HEK293 (cell line): ENCODE measurements at regions not wholly inside any gene's neighbourhood (a gene's known extent, or its start where the extent isn't known, plus 50 kb on each side); places are given as distances from the start of the nearest gene placed in this dataset.

Experiments used
- CTCF ChIA-PET: fragments of 350-600 bp; formaldehyde crosslinking; extraction: SDS; loops from one replicate; lab custom pipeline; 2021; ENCODE audit warnings: antibody characterized with exemption; lab: Yijun Ruan, JAX
- POLR2A ChIA-PET: fragments of 300-600 bp; formaldehyde crosslinking; extraction: SDS; loops from one replicate; lab custom pipeline; 2020; ENCODE audit warnings: antibody characterized with exemption, inconsistent platforms; lab: Yijun Ruan, JAX
- H3K27ac ChIP-seq: fragments of 200-500 bp; sonication (Bioruptor generic); 2 replicates; pipeline ENCODE4 v1.5.1; 2014; ENCODE audit warnings: low read depth, low read length, control low read depth, inconsistent platforms; ENCODE audit errors: extremely low read depth
- H3K36me3 ChIP-seq, 2 experiments: fragments of 200-500 bp in 1 of 2; sonication (Bioruptor generic) in 1 of 2; 1 replicate in 1 of 2; 2 replicates in 1 of 2; pipeline ENCODE4 v1.5.1; 2014 to 2017; ENCODE audit warnings: inconsistent platforms in 2 of 2, low read length in 2 of 2; ENCODE audit not compliant: control insufficient read depth in 2 of 2, insufficient read depth in 1 of 2
- H3K4me1 ChIP-seq: fragments of 200-500 bp; sonication (Bioruptor generic); 2 replicates; pipeline ENCODE4 v1.5.1; 2014; ENCODE audit warnings: mild to moderate bottlenecking, low read length, inconsistent platforms; ENCODE audit not compliant: control insufficient read depth, insufficient read depth
- H3K4me3 ChIP-seq: 2 replicates; pipeline ENCODE4 v1.5.1; 2011; ENCODE audit warnings: low read depth, mild to moderate bottlenecking, control low read depth, low read length, moderate library complexity
- H3K9me3 ChIP-seq: fragments of 200-500 bp; sonication (Bioruptor generic); 2 replicates; pipeline ENCODE4 v1.5.1; 2014; ENCODE audit warnings: low read depth, low read length, inconsistent platforms; ENCODE audit not compliant: control insufficient read depth, insufficient read depth
- GFI1B ChIP-seq: fragments of 450-650 bp; formaldehyde crosslinking; IDR thresholded peaks from 2 replicates; pipeline ENCODE4 v1.5.1; 2016; ENCODE audit warnings: missing biosample characterization, missing genetic modification characterization
- HOXC10 ChIP-seq: sonication (generic); formaldehyde crosslinking; IDR thresholded peaks from 2 replicates; pipeline ENCODE4 v1.8.1; 2023; ENCODE audit warnings: mild to moderate bottlenecking, missing genetic modification reagents
- IKZF3 ChIP-seq: fragments of 450-650 bp; IDR thresholded peaks from 2 replicates; pipeline ENCODE4 v1.5.0; 2018; ENCODE audit warnings: missing biosample characterization, mild to moderate bottlenecking, missing genetic modification characterization, moderate library complexity
- KLF1 ChIP-seq: fragments of 450-650 bp; formaldehyde crosslinking; IDR thresholded peaks from 2 replicates; pipeline ENCODE4 v1.5.1; 2016; ENCODE audit warnings: missing biosample characterization, missing genetic modification characterization
- MEIS1 ChIP-seq: sonication (generic); formaldehyde crosslinking; IDR thresholded peaks from 2 replicates; pipeline ENCODE4 v1.8.1; 2022; ENCODE audit warnings: missing genetic modification reagents, mild to moderate bottlenecking, borderline replicate concordance
- ZBTB7A ChIP-seq: fragments of 450-650 bp; formaldehyde crosslinking; IDR thresholded peaks from 2 replicates; pipeline ENCODE4 v1.5.1; 2016; ENCODE audit warnings: low read depth, missing biosample characterization, missing genetic modification characterization
- ZFP37 ChIP-seq: fragments of 450-650 bp; formaldehyde crosslinking; IDR thresholded peaks from 2 replicates; pipeline ENCODE4 v1.5.1; 2016; ENCODE audit warnings: missing biosample characterization, missing genetic modification characterization
- ZNF114 ChIP-seq: fragments of 450-650 bp; formaldehyde crosslinking; IDR thresholded peaks from 2 replicates; pipeline ENCODE4 v1.5.0; 2017; ENCODE audit warnings: missing biosample characterization, missing genetic modification characterization
- ZNF138 ChIP-seq: fragments of 450-650 bp; formaldehyde crosslinking; IDR thresholded peaks from 2 replicates; pipeline ENCODE4 v1.5.1; 2016; ENCODE audit warnings: missing biosample characterization, missing genetic modification characterization, borderline replicate concordance
- ZNF155 ChIP-seq: fragments of 450-650 bp; formaldehyde crosslinking; IDR thresholded peaks from 2 replicates; pipeline ENCODE4 v1.5.1; 2016; ENCODE audit warnings: missing biosample characterization, missing genetic modification characterization
- ZNF223 ChIP-seq: fragments of 450-650 bp; formaldehyde crosslinking; IDR thresholded peaks from 2 replicates; pipeline ENCODE4 v1.5.1; 2016; ENCODE audit warnings: missing biosample characterization, missing genetic modification characterization
- ZNF341 ChIP-seq: fragments of 450-650 bp; formaldehyde crosslinking; IDR thresholded peaks from 2 replicates; pipeline ENCODE4; 2016; ENCODE audit warnings: low read depth, missing biosample characterization, missing genetic modification characterization
- ZNF404 ChIP-seq: fragments of 450-650 bp; formaldehyde crosslinking; IDR thresholded peaks from 2 replicates; pipeline ENCODE4 v1.5.1; 2017; ENCODE audit warnings: missing biosample characterization, missing genetic modification characterization
- ZNF549 ChIP-seq: fragments of 450-650 bp; IDR thresholded peaks from 2 replicates; pipeline ENCODE4 v1.5.1; 2018; ENCODE audit warnings: missing biosample characterization, missing genetic modification characterization, mild to moderate bottlenecking, inconsistent platforms, moderate library complexity
- ZNF670 ChIP-seq: fragments of 450-650 bp; formaldehyde crosslinking; IDR thresholded peaks from 2 replicates; pipeline ENCODE4 v1.5.1; 2016; ENCODE audit warnings: missing biosample characterization, missing genetic modification characterization, low read depth
- ZNF777 ChIP-seq: fragments of 450-650 bp; formaldehyde crosslinking; IDR thresholded peaks from 2 replicates; pipeline ENCODE4 v1.5.1; 2017; ENCODE audit warnings: missing biosample characterization, missing genetic modification characterization, borderline replicate concordance
- ZNF843 ChIP-seq: fragments of 450-650 bp; formaldehyde crosslinking; IDR thresholded peaks from 2 replicates; pipeline ENCODE4 v1.5.1; 2016; ENCODE audit warnings: missing biosample characterization, missing genetic modification characterization
- ZXDB ChIP-seq: fragments of 450-650 bp; formaldehyde crosslinking; IDR thresholded peaks from 2 replicates; pipeline ENCODE4 v1.5.1; 2016; ENCODE audit warnings: missing biosample characterization, missing genetic modification characterization
- TF ChIP-seq, protein P1 (sequence below): sonication (generic); formaldehyde crosslinking; IDR thresholded peaks from 2 replicates; pipeline ENCODE4 v1.8.1; 2022; ENCODE audit warnings: mild to moderate bottlenecking, moderate library complexity, missing genetic modification reagents
- TF ChIP-seq, protein P2 (sequence below): fragments of 450-650 bp; formaldehyde crosslinking; IDR thresholded peaks from 2 replicates; pipeline ENCODE4 v1.5.1; 2016; ENCODE audit warnings: missing biosample characterization, missing genetic modification characterization
- TF ChIP-seq, protein P3 (sequence below): fragments of 450-650 bp; formaldehyde crosslinking; IDR thresholded peaks from 2 replicates; pipeline ENCODE4 v1.5.1; 2017; ENCODE audit warnings: missing biosample characterization, missing genetic modification characterization
- TF ChIP-seq, protein P4 (sequence below): fragments of 450-650 bp; formaldehyde crosslinking; IDR thresholded peaks from 2 replicates; pipeline ENCODE4 v1.5.1; 2016; ENCODE audit warnings: missing biosample characterization, missing genetic modification characterization
- TF ChIP-seq, protein P5 (sequence below): fragments of 450-650 bp; IDR thresholded peaks from 2 replicates; pipeline ENCODE4 v1.5.1; 2018; ENCODE audit warnings: missing biosample characterization, missing genetic modification characterization
- TF ChIP-seq, protein P6 (sequence below): IDR thresholded peaks from 2 replicates; pipeline ENCODE4 v1.6.1; 2011; ENCODE audit warnings: mild to moderate bottlenecking, low read depth, low read length, borderline replicate concordance
- TF ChIP-seq, protein P7 (sequence below): fragments of 450-650 bp; formaldehyde crosslinking; IDR thresholded peaks from 2 replicates; pipeline ENCODE4 v1.5.1; 2017; ENCODE audit warnings: missing biosample characterization, missing genetic modification characterization

DNA sequence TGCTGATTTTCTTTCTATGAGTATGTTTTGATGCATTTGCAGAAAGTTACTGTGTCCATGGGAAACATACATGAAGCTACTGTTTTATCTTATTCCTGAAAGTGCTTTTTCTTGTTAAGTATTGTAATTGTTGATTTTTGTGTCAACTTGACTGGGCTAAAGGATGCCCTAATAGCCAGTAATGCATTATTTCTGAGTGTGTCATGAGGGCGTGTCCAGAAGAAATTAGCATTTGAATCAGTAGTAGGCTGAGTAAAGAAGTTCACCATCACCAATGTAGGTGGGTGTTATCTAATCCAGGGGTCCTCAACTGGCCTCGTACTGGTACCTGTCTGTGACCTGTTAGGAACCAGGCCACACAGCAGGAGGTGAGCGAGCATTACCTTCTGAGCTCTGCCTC lies 760.2 kb downstream of the PLA2G4A start:
- H3K36me3 ChIP-seq: no peaks in the 10 kb centered on the region
- POLR2A ChIA-PET: no interaction called here
- no peak for TF ChIP-seq ZNF341
- TF ChIP-seq ZNF843 (tag by site-specific recombination): no peak
- TF ChIP-seq, protein P1, sequence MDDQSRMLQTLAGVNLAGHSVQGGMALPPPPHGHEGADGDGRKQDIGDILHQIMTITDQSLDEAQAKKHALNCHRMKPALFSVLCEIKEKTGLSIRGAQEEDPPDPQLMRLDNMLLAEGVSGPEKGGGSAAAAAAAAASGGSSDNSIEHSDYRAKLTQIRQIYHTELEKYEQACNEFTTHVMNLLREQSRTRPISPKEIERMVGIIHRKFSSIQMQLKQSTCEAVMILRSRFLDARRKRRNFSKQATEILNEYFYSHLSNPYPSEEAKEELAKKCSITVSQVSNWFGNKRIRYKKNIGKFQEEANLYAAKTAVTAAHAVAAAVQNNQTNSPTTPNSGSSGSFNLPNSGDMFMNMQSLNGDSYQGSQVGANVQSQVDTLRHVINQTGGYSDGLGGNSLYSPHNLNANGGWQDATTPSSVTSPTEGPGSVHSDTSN (CRISPR knock-in tag): no peak
- TF ChIP-seq ZNF404 (tag by site-specific recombination): no peak
- no peak for TF ChIP-seq KLF1 (tag by site-specific recombination)
- no peak for TF ChIP-seq ZFP37
- TF ChIP-seq, protein P2, sequence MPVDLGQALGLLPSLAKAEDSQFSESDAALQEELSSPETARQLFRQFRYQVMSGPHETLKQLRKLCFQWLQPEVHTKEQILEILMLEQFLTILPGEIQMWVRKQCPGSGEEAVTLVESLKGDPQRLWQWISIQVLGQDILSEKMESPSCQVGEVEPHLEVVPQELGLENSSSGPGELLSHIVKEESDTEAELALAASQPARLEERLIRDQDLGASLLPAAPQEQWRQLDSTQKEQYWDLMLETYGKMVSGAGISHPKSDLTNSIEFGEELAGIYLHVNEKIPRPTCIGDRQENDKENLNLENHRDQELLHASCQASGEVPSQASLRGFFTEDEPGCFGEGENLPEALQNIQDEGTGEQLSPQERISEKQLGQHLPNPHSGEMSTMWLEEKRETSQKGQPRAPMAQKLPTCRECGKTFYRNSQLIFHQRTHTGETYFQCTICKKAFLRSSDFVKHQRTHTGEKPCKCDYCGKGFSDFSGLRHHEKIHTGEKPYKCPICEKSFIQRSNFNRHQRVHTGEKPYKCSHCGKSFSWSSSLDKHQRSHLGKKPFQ (tag by site-specific recombination): no peak
- TF ChIP-seq IKZF3: no peak
- no peak for TF ChIP-seq ZNF777 (tag by site-specific recombination)
- TF ChIP-seq ZNF114 (tag by site-specific recombination): no peak
- TF ChIP-seq ZXDB (tag by site-specific recombination): no peak
- TF ChIP-seq ZNF549 (tag by site-specific recombination): no peak
- no peak for TF ChIP-seq GFI1B (tag by site-specific recombination)
- no peak for TF ChIP-seq ZNF138 (tag by site-specific recombination)
- no peak for TF ChIP-seq ZNF155 (tag by site-specific recombination)
- no peak for TF ChIP-seq ZNF670
- TF ChIP-seq, protein P3, sequence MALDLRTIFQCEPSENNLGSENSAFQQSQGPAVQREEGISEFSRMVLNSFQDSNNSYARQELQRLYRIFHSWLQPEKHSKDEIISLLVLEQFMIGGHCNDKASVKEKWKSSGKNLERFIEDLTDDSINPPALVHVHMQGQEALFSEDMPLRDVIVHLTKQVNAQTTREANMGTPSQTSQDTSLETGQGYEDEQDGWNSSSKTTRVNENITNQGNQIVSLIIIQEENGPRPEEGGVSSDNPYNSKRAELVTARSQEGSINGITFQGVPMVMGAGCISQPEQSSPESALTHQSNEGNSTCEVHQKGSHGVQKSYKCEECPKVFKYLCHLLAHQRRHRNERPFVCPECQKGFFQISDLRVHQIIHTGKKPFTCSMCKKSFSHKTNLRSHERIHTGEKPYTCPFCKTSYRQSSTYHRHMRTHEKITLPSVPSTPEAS (tag by site-specific recombination): no peak
- no peak for TF ChIP-seq HOXC10
- TF ChIP-seq MEIS1 (CRISPR knock-in tag): no peak
- TF ChIP-seq, protein P4, sequence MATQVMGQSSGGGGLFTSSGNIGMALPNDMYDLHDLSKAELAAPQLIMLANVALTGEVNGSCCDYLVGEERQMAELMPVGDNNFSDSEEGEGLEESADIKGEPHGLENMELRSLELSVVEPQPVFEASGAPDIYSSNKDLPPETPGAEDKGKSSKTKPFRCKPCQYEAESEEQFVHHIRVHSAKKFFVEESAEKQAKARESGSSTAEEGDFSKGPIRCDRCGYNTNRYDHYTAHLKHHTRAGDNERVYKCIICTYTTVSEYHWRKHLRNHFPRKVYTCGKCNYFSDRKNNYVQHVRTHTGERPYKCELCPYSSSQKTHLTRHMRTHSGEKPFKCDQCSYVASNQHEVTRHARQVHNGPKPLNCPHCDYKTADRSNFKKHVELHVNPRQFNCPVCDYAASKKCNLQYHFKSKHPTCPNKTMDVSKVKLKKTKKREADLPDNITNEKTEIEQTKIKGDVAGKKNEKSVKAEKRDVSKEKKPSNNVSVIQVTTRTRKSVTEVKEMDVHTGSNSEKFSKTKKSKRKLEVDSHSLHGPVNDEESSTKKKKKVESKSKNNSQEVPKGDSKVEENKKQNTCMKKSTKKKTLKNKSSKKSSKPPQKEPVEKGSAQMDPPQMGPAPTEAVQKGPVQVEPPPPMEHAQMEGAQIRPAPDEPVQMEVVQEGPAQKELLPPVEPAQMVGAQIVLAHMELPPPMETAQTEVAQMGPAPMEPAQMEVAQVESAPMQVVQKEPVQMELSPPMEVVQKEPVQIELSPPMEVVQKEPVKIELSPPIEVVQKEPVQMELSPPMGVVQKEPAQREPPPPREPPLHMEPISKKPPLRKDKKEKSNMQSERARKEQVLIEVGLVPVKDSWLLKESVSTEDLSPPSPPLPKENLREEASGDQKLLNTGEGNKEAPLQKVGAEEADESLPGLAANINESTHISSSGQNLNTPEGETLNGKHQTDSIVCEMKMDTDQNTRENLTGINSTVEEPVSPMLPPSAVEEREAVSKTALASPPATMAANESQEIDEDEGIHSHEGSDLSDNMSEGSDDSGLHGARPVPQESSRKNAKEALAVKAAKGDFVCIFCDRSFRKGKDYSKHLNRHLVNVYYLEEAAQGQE (tag by site-specific recombination): no peak
- CTCF ChIA-PET: no interaction called here
- no peaks in the 10 kb centered on the region for H3K9me3 ChIP-seq
- no peak overlapping the region for H3K4me3 ChIP-seq
- no peak overlapping the region for H3K27ac ChIP-seq
- H3K4me1 ChIP-seq: no peaks in the 10 kb centered on the region

DNA sequence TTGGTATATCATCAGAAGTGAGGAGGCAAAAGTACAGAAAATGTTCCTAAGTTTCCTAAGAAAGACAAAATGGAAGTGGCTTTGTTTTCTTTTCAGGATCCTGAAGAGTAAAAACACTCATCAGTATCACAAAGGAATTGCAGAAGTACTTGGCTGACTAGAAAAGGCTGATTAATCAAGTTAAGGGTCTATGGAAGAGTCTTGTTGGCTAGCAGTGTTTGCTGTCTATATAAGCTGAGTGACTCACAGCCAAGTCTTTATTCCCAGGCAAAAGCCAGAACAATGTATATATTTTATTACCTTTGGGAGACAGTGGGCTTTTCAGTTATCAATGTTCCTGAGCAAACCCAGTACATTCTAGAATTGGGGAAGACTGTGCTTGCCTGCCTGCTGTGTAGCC lies 777.0 kb downstream of the PLA2G4A start:
- POLR2A ChIA-PET: no interaction called here
- Histone ChIP-seq H3K27ac (no peak overlapping the region), H3K36me3 (no peaks in the 10 kb centered on the region), H3K4me1 (no peaks in the 10 kb centered on the region), H3K4me3 (no peak overlapping the region), H3K9me3 (no peaks in the 10 kb centered on the region)
- CTCF ChIA-PET: interaction anchor here (0.6 to 0.8 kb wide), 2 partner anchors 95 to 128 kb away, joined by 3 read pairs; no protein-coding TSS in a partner anchor
- TF ChIP-seq ZNF155 (tag by site-specific recombination) (no peak), ZBTB7A (tag by site-specific recombination) (no peak), ZXDB (tag by site-specific recombination) (no peak), ZNF223 (tag by site-specific recombination) (no peak)
- TF ChIP-seq, protein P5, sequence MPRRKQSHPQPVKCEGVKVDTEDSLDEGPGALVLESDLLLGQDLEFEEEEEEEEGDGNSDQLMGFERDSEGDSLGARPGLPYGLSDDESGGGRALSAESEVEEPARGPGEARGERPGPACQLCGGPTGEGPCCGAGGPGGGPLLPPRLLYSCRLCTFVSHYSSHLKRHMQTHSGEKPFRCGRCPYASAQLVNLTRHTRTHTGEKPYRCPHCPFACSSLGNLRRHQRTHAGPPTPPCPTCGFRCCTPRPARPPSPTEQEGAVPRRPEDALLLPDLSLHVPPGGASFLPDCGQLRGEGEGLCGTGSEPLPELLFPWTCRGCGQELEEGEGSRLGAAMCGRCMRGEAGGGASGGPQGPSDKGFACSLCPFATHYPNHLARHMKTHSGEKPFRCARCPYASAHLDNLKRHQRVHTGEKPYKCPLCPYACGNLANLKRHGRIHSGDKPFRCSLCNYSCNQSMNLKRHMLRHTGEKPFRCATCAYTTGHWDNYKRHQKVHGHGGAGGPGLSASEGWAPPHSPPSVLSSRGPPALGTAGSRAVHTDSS (tag by site-specific recombination): no peak
- TF ChIP-seq, protein P6, sequence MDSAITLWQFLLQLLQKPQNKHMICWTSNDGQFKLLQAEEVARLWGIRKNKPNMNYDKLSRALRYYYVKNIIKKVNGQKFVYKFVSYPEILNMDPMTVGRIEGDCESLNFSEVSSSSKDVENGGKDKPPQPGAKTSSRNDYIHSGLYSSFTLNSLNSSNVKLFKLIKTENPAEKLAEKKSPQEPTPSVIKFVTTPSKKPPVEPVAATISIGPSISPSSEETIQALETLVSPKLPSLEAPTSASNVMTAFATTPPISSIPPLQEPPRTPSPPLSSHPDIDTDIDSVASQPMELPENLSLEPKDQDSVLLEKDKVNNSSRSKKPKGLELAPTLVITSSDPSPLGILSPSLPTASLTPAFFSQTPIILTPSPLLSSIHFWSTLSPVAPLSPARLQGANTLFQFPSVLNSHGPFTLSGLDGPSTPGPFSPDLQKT: no peak
- TF ChIP-seq, protein P7, sequence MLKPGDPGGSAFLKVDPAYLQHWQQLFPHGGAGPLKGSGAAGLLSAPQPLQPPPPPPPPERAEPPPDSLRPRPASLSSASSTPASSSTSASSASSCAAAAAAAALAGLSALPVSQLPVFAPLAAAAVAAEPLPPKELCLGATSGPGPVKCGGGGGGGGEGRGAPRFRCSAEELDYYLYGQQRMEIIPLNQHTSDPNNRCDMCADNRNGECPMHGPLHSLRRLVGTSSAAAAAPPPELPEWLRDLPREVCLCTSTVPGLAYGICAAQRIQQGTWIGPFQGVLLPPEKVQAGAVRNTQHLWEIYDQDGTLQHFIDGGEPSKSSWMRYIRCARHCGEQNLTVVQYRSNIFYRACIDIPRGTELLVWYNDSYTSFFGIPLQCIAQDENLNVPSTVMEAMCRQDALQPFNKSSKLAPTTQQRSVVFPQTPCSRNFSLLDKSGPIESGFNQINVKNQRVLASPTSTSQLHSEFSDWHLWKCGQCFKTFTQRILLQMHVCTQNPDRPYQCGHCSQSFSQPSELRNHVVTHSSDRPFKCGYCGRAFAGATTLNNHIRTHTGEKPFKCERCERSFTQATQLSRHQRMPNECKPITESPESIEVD: no peak
